Tibial nerve (tissue), 4 donors: ENCODE measurements at regions not wholly inside any gene's neighbourhood (a gene's known extent, or its start where the extent isn't known, plus 50 kb on each side); places are given as distances from the start of the nearest gene placed in this dataset.

Experiments
- CTCF ChIP-seq, 5 experiments: fragments of 200-600 bp in 3 of 5; fragments of 450-650 bp in 2 of 5; sonication (generic) in 3 of 5; IDR thresholded peaks; one replicate each; pipeline ENCODE4 v1.5.1; 2016 to 2019; ENCODE audit warnings: antibody characterized with exemption in 5 of 5, mild to moderate bottlenecking in 3 of 5, moderate library complexity in 2 of 5
- EP300 ChIP-seq, 2 donors: sonication (generic); formaldehyde crosslinking; IDR thresholded peaks; one replicate each; pipeline ENCODE4 v1.6.1; 2017; ENCODE audit warnings: antibody characterized with exemption in 2 of 2, mild to moderate bottlenecking in 1 of 2
- POLR2A ChIP-seq, 2 donors: fragments of 450-650 bp; IDR thresholded peaks; one replicate each; pipeline ENCODE4 v1.6.1; 2017; ENCODE audit warnings: antibody characterized with exemption in 2 of 2, mild to moderate bottlenecking in 2 of 2, moderate library complexity in 2 of 2

GRCh38 chr12:59036347-59036746 is 116.0 kb upstream of the LRIG3 start:
- TF ChIP-seq CTCF (IDR thresholded peaks at IDR 0.05) = no peak
- TF ChIP-seq POLR2A (IDR thresholded peaks at IDR 0.05) = no peak
- no peak for TF ChIP-seq EP300 (IDR thresholded peaks at IDR 0.05)
